B cell (primary cell): ENCODE measurements at regions not wholly inside any gene's neighbourhood (a gene's known extent, or its start where the extent isn't known, plus 50 kb on each side); places are given as distances from the start of the nearest gene placed in this dataset.

Experiments used
- CTCF ChIP-seq: fragments of 200-600 bp; IDR thresholded peaks from one replicate; pipeline ENCODE4 v1.8.0; 2022; ENCODE audit warnings: antibody characterized with exemption, mild to moderate bottlenecking
- EZH2 ChIP-seq: IDR thresholded peaks from 2 replicates; pipeline ENCODE4 v1.6.1; 2012; ENCODE audit warnings: borderline replicate concordance, low read depth, mild to moderate bottlenecking, moderate library complexity, low read length; ENCODE audit not compliant: insufficient read depth, poor library complexity, severe bottlenecking

- no peak for TF ChIP-seq EZH2
- no peak for TF ChIP-seq CTCF
Measured at GRCh38 chr14:54173802-54174201, 217.2 kb upstream of the BMP4 start.
